ENCODE measurements at regions not wholly inside any gene's neighbourhood (a gene's known extent, or its start where the extent isn't known, plus 50 kb on each side); places are given as distances from the start of the nearest gene placed in this dataset.

GRCh38 chr4:164423819-164424218 is 330.1 kb upstream of the SMIM31 start:
- no peaks in the 10 kb centered on the region for H3K36me3 ChIP-seq (ENCODE audit: control insufficient read depth, insufficient read depth, low read length)
- no peak for DNase-seq (ENCODE audit: extremely low read depth, insufficient read length)
- TF ChIP-seq CTCF (IDR thresholded peaks at IDR 0.05; ENCODE audit: insufficient read depth, low read length, poor library complexity, severe bottlenecking), result no peak
- no peak overlapping the region for H3K4me3 ChIP-seq (replicated peaks; ENCODE audit: low read depth, low read length)
- H3K27me3 ChIP-seq (replicated peaks; ENCODE audit: control insufficient read depth, insufficient read depth, low read length), result no peaks in the 10 kb centered on the region

DNA sequence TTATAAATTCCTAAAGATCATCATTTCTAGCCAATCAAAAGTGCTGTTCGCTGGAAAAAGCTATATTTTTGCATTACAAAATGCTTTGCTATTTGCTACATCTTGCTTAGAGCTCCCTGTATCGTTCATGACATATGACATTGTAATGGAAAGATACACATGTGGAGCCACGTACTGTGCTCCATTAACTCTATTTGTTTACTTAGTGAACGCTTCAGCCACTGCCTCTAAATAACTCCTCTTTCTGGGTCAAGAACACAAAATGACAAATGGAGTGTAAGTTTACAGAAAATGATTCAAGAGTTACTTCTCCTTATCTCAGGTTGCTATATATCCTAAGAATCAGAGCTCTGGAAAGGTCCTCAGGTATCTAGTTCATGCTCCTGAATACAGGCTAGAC is 329.1 kb upstream of the SMIM31 start:
- TF ChIP-seq CTCF (IDR thresholded peaks at IDR 0.05; ENCODE audit: insufficient read depth, low read length, poor library complexity, severe bottlenecking), result no peak
- no peaks in the 10 kb centered on the region for H3K27me3 ChIP-seq (replicated peaks; ENCODE audit: control insufficient read depth, insufficient read depth, low read length)
- DNase-seq (ENCODE audit: extremely low read depth, insufficient read length), result no peak
- H3K4me3 ChIP-seq (replicated peaks; ENCODE audit: low read depth, low read length), result no peak overlapping the region
- H3K36me3 ChIP-seq (ENCODE audit: control insufficient read depth, insufficient read depth, low read length), result no peaks in the 10 kb centered on the region

GRCh38 chr4:164428561-164428960 is 325.4 kb upstream of the SMIM31 start:
- Histone ChIP-seq H3K4me3 (replicated peaks; ENCODE audit: low read depth, low read length) (no peak overlapping the region), H3K27me3 (replicated peaks; ENCODE audit: control insufficient read depth, insufficient read depth, low read length) (no peaks in the 10 kb centered on the region), H3K36me3 (ENCODE audit: control insufficient read depth, insufficient read depth, low read length) (no peaks in the 10 kb centered on the region)
- no peak for DNase-seq (ENCODE audit: extremely low read depth, insufficient read length)
- TF ChIP-seq CTCF (IDR thresholded peaks at IDR 0.05; ENCODE audit: insufficient read depth, low read length, poor library complexity, severe bottlenecking), result no peak

DNA sequence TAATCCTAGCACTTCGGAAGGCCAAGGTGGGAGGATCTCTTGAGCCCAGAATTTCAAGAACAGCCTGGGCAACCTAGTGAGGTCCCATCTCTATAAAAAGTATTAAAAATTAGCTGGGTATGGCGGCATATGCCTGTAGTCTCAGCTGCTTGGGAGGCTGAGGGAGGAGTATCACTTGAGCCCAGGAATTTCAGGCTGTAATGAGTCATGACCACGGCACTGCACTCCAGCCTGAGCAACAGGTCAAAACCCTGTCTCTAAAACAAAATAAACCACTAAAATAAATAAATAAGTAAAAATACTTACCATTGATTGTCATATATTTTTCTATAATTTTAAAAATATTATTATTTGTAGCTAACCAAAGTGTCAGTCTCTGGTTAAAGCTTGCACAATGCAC is 315.6 kb upstream of the SMIM31 start:
- TF ChIP-seq CTCF (IDR thresholded peaks at IDR 0.05; ENCODE audit: insufficient read depth, low read length, poor library complexity, severe bottlenecking), result no peak
- no peaks in the 10 kb centered on the region for H3K36me3 ChIP-seq (ENCODE audit: control insufficient read depth, insufficient read depth, low read length)
- H3K4me3 ChIP-seq (replicated peaks; ENCODE audit: low read depth, low read length), result no peak overlapping the region
- no peaks in the 10 kb centered on the region for H3K27me3 ChIP-seq (replicated peaks; ENCODE audit: control insufficient read depth, insufficient read depth, low read length)
- DNase-seq (ENCODE audit: extremely low read depth, insufficient read length), result no peak

- no peak for TF ChIP-seq CTCF (IDR thresholded peaks at IDR 0.05; ENCODE audit: insufficient read depth, low read length, poor library complexity, severe bottlenecking)
- DNase-seq (ENCODE audit: extremely low read depth, insufficient read length), result no peak
- H3K27me3 ChIP-seq (replicated peaks; ENCODE audit: control insufficient read depth, insufficient read depth, low read length), result no peaks in the 10 kb centered on the region
- no peak overlapping the region for H3K4me3 ChIP-seq (replicated peaks; ENCODE audit: low read depth, low read length)
- no peaks in the 10 kb centered on the region for H3K36me3 ChIP-seq (ENCODE audit: control insufficient read depth, insufficient read depth, low read length)
These were observed 314.9 kb upstream of the SMIM31 start for GRCh38 chr4:164439037-164439436.

DNA sequence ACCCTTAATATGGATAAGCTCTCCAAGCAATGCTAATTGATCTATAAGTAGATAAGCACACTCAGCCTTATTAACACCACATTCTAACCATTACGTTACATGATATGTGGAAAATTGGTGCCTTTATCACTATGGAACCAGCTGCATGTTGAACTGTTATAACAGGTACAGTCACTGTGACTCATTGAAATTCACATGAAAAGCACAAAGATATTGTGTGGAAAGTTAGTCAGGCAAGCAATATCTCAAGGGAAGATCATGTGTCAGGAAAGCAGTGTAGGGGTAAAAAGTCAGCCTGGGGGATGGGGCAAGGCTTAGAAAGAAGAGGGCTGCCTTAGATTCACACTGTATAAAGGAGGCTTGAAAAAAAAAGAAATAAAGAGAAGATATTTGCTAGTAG is 313.7 kb upstream of the SMIM31 start:
- no peaks in the 10 kb centered on the region for H3K27me3 ChIP-seq (replicated peaks; ENCODE audit: control insufficient read depth, insufficient read depth, low read length)
- H3K4me3 ChIP-seq (replicated peaks; ENCODE audit: low read depth, low read length), result no peak overlapping the region
- DNase-seq (ENCODE audit: extremely low read depth, insufficient read length), result no peak
- no peaks in the 10 kb centered on the region for H3K36me3 ChIP-seq (ENCODE audit: control insufficient read depth, insufficient read depth, low read length)
- TF ChIP-seq CTCF (IDR thresholded peaks at IDR 0.05; ENCODE audit: insufficient read depth, low read length, poor library complexity, severe bottlenecking), result no peak

Measured in GM06990 (cell line).